ENCODE measurements at regions not wholly inside any gene's neighbourhood (a gene's known extent, or its start where the extent isn't known, plus 50 kb on each side); places are given as distances from the start of the nearest gene placed in this dataset.
A peak's percentile ranks its signal among the peaks of the same experiment; 100 is the strongest.

DNA sequence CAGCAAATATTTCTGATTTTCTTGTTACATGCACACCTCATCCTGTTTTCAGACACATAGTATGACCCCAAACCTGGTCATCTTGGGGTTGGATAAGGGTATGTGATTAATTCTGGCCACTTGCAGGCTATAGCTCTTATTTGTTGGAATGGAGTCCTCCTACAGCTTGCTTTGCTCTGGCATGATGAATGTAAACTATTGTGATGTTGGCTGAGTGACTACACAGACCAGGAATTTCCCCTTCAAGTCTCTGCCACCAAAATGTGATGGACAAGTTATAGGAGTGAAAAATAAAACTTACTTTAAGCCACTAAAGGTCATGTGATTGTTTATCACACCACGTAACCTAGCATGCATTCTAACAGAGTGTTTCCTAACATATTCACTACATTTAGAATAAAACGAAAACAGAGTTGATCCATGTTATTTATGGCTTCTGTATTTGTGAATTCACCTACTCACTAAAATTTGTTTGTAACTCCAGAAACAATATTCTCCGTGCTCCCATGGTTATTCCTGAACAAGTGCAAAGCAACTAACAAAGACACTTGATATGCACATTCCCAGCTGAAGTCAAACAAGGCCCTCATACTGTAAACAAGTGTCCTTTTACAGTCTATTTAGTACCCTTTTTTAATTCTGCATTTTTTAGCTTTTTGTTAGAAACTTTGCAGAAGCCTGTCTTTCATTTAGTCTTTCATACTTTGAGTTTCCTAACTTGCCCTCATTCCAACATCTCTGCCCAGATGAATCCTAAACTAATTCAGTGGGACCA lies 599.2 kb upstream of the PCDH15 start:
- TF ChIP-seq, protein P1, sequence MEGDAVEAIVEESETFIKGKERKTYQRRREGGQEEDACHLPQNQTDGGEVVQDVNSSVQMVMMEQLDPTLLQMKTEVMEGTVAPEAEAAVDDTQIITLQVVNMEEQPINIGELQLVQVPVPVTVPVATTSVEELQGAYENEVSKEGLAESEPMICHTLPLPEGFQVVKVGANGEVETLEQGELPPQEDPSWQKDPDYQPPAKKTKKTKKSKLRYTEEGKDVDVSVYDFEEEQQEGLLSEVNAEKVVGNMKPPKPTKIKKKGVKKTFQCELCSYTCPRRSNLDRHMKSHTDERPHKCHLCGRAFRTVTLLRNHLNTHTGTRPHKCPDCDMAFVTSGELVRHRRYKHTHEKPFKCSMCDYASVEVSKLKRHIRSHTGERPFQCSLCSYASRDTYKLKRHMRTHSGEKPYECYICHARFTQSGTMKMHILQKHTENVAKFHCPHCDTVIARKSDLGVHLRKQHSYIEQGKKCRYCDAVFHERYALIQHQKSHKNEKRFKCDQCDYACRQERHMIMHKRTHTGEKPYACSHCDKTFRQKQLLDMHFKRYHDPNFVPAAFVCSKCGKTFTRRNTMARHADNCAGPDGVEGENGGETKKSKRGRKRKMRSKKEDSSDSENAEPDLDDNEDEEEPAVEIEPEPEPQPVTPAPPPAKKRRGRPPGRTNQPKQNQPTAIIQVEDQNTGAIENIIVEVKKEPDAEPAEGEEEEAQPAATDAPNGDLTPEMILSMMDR (IDR thresholded peaks at IDR 0.05; ENCODE audit: borderline replicate concordance, extremely low read depth, insufficient read depth) = no peak
- Histone ChIP-seq H3K4me1 (ENCODE audit: control insufficient read depth in 2 of 3, insufficient read depth in 2 of 3, low read depth in 1 of 3, low read length in 3 of 3) (no peaks in the 10 kb centered on the region), H3K4me3 (ENCODE audit: low read length in 3 of 3) (no peak overlapping the region), H3K9me3 (ENCODE audit: control insufficient read depth in 2 of 3, insufficient read depth in 1 of 3, low read length in 3 of 3) (no peaks in the 10 kb centered on the region), H3K27me3 (ENCODE audit: control insufficient read depth, insufficient read depth, low read length) (no peaks in the 10 kb centered on the region), H3K9ac (ENCODE audit: low read length in 3 of 3) (no peak overlapping the region), H3K27ac (ENCODE audit: low read depth in 2 of 2, low read length in 2 of 2) (no peak overlapping the region), H3K36me3 (ENCODE audit: control insufficient read depth in 2 of 3, insufficient read depth in 3 of 3, low read length in 3 of 3) (no peaks in the 10 kb centered on the region)
- intact Hi-C loops (cut with DNase I) = no loop called here
- DNase-seq (peak in 1 of 5 donors; percentile 9), FAIRE-seq (no peak)

DNA sequence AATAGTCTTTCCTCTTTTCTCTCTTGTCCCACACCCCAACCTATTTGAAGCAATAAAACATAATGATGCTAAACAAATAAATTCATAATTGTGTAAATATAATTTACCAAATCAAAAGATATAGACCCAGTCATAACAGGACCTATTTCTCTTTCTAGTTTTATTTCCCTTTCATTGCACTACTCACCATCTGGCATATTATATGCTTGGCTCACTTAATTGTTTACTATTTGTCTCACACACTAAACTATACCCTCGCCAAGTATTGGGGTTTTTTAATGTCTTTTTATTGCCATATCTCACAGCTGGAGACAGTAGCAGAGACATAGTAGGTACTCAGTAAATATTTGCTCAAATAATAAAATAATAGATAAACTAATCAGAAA lies 597.5 kb upstream of the PCDH15 start:
- Histone ChIP-seq H3K4me1 (ENCODE audit: control insufficient read depth in 2 of 3, insufficient read depth in 2 of 3, low read depth in 1 of 3, low read length in 3 of 3) (no peaks in the 10 kb centered on the region), H3K9ac (ENCODE audit: low read length in 3 of 3) (no peak overlapping the region), H3K9me3 (ENCODE audit: control insufficient read depth in 2 of 3, insufficient read depth in 1 of 3, low read length in 3 of 3) (no peaks in the 10 kb centered on the region), H3K36me3 (ENCODE audit: control insufficient read depth in 2 of 3, insufficient read depth in 3 of 3, low read length in 3 of 3) (no peaks in the 10 kb centered on the region), H3K4me3 (ENCODE audit: low read length in 3 of 3) (no peak overlapping the region), H3K27ac (ENCODE audit: low read depth in 2 of 2, low read length in 2 of 2) (no peak overlapping the region), H3K27me3 (ENCODE audit: control insufficient read depth, insufficient read depth, low read length) (no peaks in the 10 kb centered on the region)
- no peak for DNase-seq
- TF ChIP-seq, protein P1 (IDR thresholded peaks at IDR 0.05; ENCODE audit: borderline replicate concordance, extremely low read depth, insufficient read depth) = no peak
- no peak for FAIRE-seq
- intact Hi-C loops (cut with DNase I) = no loop called here

- intact Hi-C loops (cut with DNase I) = no loop called here
Observed at GRCh38 chr10:55397777-55398496, 596.9 kb upstream of the PCDH15 start.

More at GRCh38 chr10:55397777-55398496, 596.9 kb upstream of the PCDH15 start:
- FAIRE-seq (no peak), DNase-seq (no peak)
- Histone ChIP-seq H3K27ac (ENCODE audit: low read depth in 2 of 2, low read length in 2 of 2) (no peak overlapping the region), H3K4me1 (ENCODE audit: control insufficient read depth in 2 of 3, insufficient read depth in 2 of 3, low read depth in 1 of 3, low read length in 3 of 3) (no peaks in the 10 kb centered on the region), H3K4me3 (ENCODE audit: low read length in 3 of 3) (no peak overlapping the region), H3K27me3 (ENCODE audit: control insufficient read depth, insufficient read depth, low read length) (no peaks in the 10 kb centered on the region), H3K9ac (ENCODE audit: low read length in 3 of 3) (no peak overlapping the region), H3K9me3 (ENCODE audit: control insufficient read depth in 2 of 3, insufficient read depth in 1 of 3, low read length in 3 of 3) (no peaks in the 10 kb centered on the region), H3K36me3 (ENCODE audit: control insufficient read depth in 2 of 3, insufficient read depth in 3 of 3, low read length in 3 of 3) (no peaks in the 10 kb centered on the region)
- TF ChIP-seq, protein P1 (IDR thresholded peaks at IDR 0.05; ENCODE audit: borderline replicate concordance, extremely low read depth, insufficient read depth) = no peak

Measured in kidney (tissue), 13 donors.